ENCODE measurements at regions not wholly inside any gene's neighbourhood (a gene's known extent, or its start where the extent isn't known, plus 50 kb on each side); places are given as distances from the start of the nearest gene placed in this dataset.

GRCh38 chrX:68895778-68896177 is 67.0 kb downstream of the EFNB1 start:
- CTCF ChIA-PET = no interaction called here
- no peak overlapping the region for H3K4me3 ChIP-seq (ENCODE audit: low read depth, low read length)
- no peak for DNase-seq (ENCODE audit: low read depth, low spot score)
- no peak for TF ChIP-seq CTCF (IDR thresholded peaks at IDR 0.05; ENCODE audit: insufficient read depth, low read length, missing control alignments)
- POLR2A ChIA-PET = no interaction called here

- DNase-seq (ENCODE audit: low read depth, low spot score) = no peak
- TF ChIP-seq CTCF (IDR thresholded peaks at IDR 0.05; ENCODE audit: insufficient read depth, low read length, missing control alignments) = no peak
- ChIA-PET POLR2A (no interaction called here), CTCF (no interaction called here)
- H3K4me3 ChIP-seq (ENCODE audit: low read depth, low read length) = no peak overlapping the region
Observed at GRCh38 chrX:68895341-68895755, 66.5 kb downstream of the EFNB1 start.

DNA sequence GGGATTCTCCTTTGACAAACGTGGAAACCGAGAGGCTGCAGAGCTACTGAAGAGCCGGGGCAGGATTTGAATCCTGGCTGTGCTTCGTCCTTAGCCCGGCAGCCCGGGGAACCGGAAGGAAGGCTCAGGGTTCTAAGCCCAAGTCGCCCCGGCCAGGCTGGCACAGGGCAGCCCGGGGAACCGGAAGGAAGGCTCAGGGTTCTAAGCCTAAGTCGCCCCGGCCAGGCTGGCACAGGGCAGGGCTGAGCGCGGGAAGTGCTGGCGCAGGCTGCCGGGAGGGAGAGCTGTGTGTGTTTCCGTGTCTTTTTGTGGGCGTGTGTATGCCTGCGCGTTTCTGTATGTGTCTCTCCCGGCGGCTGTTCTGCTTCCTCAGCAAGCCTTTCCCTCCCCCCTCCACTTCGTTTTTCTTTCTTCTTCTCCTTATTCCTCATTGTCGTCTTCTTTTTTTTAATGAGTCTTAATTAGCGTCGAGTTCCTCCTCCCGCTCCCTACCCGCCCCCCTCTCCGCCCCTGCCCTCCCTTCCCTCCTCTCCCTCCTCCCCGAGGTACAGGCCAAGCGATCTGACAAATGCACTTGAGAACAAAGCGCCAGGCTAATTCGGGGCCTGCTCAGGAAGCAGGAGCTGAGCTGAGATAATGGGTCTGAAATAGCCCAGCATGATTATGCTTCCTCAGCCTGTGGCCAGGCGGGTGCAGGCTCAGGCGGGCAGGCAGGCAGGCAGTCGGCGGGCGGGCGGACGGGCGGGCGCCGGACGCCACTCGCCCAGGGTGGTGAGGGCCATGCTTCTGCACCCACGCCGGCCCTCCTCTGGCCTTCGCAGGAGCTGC is 65.9 kb downstream of the EFNB1 start:
- CTCF ChIA-PET = no interaction called here
- DNase-seq (ENCODE audit: low read depth, low spot score) = no peak
- TF ChIP-seq CTCF (IDR thresholded peaks at IDR 0.05; ENCODE audit: insufficient read depth, low read length, missing control alignments) = no peak
- no peak overlapping the region for H3K4me3 ChIP-seq (ENCODE audit: low read depth, low read length)
- POLR2A ChIA-PET = no interaction called here

GRCh38 chrX:68894142-68894512 is 65.3 kb downstream of the EFNB1 start:
- POLR2A ChIA-PET = no interaction called here

DNA sequence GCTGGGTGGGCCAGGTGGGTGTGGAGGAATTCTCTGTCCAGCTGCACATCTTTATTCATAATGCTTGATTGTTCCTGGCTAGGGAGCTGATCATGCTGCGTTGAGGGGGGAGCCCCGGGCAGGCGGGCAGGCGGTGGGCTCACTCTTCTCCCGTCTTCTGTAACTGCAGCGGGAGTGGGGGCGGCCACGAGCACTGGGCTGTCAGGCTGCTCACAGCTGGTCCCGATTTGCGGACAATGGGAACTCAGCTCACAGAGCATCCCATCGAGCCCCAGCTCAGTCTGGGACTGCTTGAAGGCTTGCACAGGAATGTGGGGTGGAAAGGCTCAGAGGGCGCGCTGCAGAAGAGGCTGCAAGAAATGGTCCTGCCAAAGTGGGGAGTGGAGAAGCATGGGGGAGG is 63.8 kb downstream of the EFNB1 start:
- TF ChIP-seq CTCF (IDR thresholded peaks at IDR 0.05; ENCODE audit: insufficient read depth, low read length, missing control alignments) = no peak
- ChIA-PET POLR2A (no interaction called here), CTCF (no interaction called here)
- no peak for DNase-seq (ENCODE audit: low read depth, low spot score)
- H3K4me3 ChIP-seq (ENCODE audit: low read depth, low read length) = no peak overlapping the region

More at GRCh38 chrX:68894142-68894512, 65.3 kb downstream of the EFNB1 start:
- H3K4me3 ChIP-seq (ENCODE audit: low read depth, low read length) = no peak overlapping the region
- CTCF ChIA-PET = interaction anchor here (1.1 kb wide), 1 partner anchor 66 kb away, joined by 3 read pairs; no protein-coding TSS in a partner anchor
- TF ChIP-seq CTCF (IDR thresholded peaks at IDR 0.05; ENCODE audit: insufficient read depth, low read length, missing control alignments) = no peak
- DNase-seq (ENCODE audit: low read depth, low spot score) = no peak

- DNase-seq (ENCODE audit: low read depth, low spot score) = no peak
- no peak for TF ChIP-seq CTCF (IDR thresholded peaks at IDR 0.05; ENCODE audit: insufficient read depth, low read length, missing control alignments)
- POLR2A ChIA-PET = no interaction called here
- CTCF ChIA-PET = no interaction called here
- H3K4me3 ChIP-seq (ENCODE audit: low read depth, low read length) = no peak overlapping the region
Observed at GRCh38 chrX:68892134-68892533, 63.3 kb downstream of the EFNB1 start.

Data from AG04449 (cell line).